Upper lobe of left lung (tissue), 4 donors: ENCODE measurements at regions not wholly inside any gene's neighbourhood (a gene's known extent, or its start where the extent isn't known, plus 50 kb on each side); places are given as distances from the start of the nearest gene placed in this dataset.

Experiments
- CTCF ChIP-seq, 6 experiments: fragments of 450-650 bp in 4 of 6; fragments of 200-600 bp in 2 of 6; sonication (generic) in 2 of 6; IDR thresholded peaks; one replicate each; pipeline ENCODE4 v1.5.1; 2016 to 2019; ENCODE audit warnings: antibody characterized with exemption in 6 of 6
- POLR2A ChIP-seq, 4 donors: fragments of 450-650 bp; IDR thresholded peaks; one replicate each; pipeline ENCODE4 v1.5.1; 2016 to 2017; ENCODE audit warnings: antibody characterized with exemption in 4 of 4, mild to moderate bottlenecking in 2 of 4
- POLR2AphosphoS5 ChIP-seq, 2 donors: sonication (generic); formaldehyde crosslinking; IDR thresholded peaks; one replicate each; pipeline ENCODE4 v1.5.1; 2017; ENCODE audit warnings: antibody characterized with exemption in 2 of 2

- no peak for TF ChIP-seq CTCF (IDR thresholded peaks at IDR 0.05)
- no peak for TF ChIP-seq POLR2A (IDR thresholded peaks at IDR 0.05)
- no peak for TF ChIP-seq POLR2AphosphoS5 (IDR thresholded peaks at IDR 0.05)
Observed at GRCh38 chrX:38902972-38903492, 101.8 kb downstream of the MID1IP1 start.
